Effector memory CD8-positive, alpha-beta T cell (primary cell): ENCODE measurements at regions not wholly inside any gene's neighbourhood (a gene's known extent, or its start where the extent isn't known, plus 50 kb on each side); places are given as distances from the start of the nearest gene placed in this dataset.

Experiments
- ATAC-seq: fragments of 150-1000 bp; cut with Tn5 transposase; replicated peaks from 2 replicates; pipeline ENCODE4 v1.10.0; 2021; ENCODE audit warnings: mild to moderate bottlenecking, moderate library complexity
- DNase-seq, 3 experiments: peaks; one replicate each; pipeline ENCODE4 v3.0.0; 2021
- H3K27ac Mint-ChIP-seq, 2 donors: one replicate each; pipeline ENCODE4 v1.8.0; 2022; ENCODE audit warnings: mild to moderate bottlenecking in 2 of 2, mixed read lengths in 2 of 2, moderate library complexity in 2 of 2
- H3K27me3 Mint-ChIP-seq, 2 donors: one replicate each; pipeline ENCODE4 v1.8.0; 2022; ENCODE audit warnings: mixed read lengths in 2 of 2
- H3K36me3 Mint-ChIP-seq: one replicate; pipeline ENCODE4 v1.8.0; 2022; ENCODE audit warnings: mild to moderate bottlenecking, moderate library complexity, mixed read lengths; ENCODE audit not compliant: insufficient read depth
- H3K4me1 Mint-ChIP-seq, 2 donors: one replicate each; pipeline ENCODE4 v1.8.0; 2022; ENCODE audit warnings: low read depth in 2 of 2, mixed read lengths in 2 of 2
- H3K4me3 Mint-ChIP-seq, 2 donors: one replicate each; pipeline ENCODE4 v1.8.0; 2022; ENCODE audit warnings: mild to moderate bottlenecking in 2 of 2, mixed read lengths in 2 of 2, moderate library complexity in 2 of 2
- H3K9me3 Mint-ChIP-seq, 2 donors: one replicate each; pipeline ENCODE4 v1.8.0; 2022; ENCODE audit warnings: mixed read lengths in 2 of 2

DNA sequence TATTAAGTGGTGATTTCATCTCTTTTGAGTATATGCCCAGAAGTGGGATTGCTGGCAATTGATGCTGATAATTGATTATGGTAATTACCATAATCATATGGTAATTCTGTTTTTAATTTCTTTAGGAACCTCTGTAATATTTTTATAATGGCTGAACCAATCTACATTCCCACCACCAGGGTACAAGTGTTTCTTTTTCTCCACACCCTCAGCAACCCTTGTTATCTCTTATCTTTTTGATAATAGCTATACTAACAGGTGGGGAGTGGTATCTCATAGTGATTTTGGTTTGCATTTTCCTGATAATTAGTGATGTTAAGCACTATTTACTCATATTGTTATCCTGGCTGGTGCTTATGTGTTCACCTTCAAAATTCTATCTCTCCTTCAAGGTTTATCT is 212.6 kb downstream of the FMR1NB start:
- ATAC-seq = no peak
- Mint-ChIP-seq H3K27me3 (no peaks in the 10 kb centered on the region), H3K9me3 (no peaks in the 10 kb centered on the region), H3K27ac (no peak overlapping the region), H3K4me1 (no peaks in the 10 kb centered on the region), H3K4me3 (no peak overlapping the region), H3K36me3 (no peaks in the 10 kb centered on the region)
- no peak for DNase-seq

DNA sequence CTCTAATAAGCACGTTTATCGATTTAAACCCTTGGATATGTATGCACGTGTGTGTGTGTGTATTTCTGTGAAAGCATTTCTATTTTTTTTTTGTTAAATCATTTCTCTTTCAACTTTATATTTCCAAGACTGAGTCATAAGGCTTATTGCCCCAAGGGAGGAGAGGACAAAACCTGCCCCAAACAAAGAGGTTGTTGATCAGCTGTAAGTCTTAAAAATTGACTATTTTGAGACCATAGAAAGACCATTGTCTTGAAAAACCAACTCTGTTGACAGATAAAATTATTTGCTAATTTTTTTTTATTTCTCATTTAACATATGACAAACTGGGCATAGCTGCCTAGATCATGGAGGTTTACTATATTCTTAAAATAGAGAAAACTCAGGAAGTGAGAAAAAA is 222.4 kb downstream of the FMR1NB start:
- Mint-ChIP-seq H3K4me3 (no peak overlapping the region), H3K27ac (no peak overlapping the region), H3K27me3 (no peaks in the 10 kb centered on the region), H3K9me3 (no peaks in the 10 kb centered on the region), H3K36me3 (no peaks in the 10 kb centered on the region), H3K4me1 (no peaks in the 10 kb centered on the region)
- ATAC-seq (no peak), DNase-seq (no peak)

DNA sequence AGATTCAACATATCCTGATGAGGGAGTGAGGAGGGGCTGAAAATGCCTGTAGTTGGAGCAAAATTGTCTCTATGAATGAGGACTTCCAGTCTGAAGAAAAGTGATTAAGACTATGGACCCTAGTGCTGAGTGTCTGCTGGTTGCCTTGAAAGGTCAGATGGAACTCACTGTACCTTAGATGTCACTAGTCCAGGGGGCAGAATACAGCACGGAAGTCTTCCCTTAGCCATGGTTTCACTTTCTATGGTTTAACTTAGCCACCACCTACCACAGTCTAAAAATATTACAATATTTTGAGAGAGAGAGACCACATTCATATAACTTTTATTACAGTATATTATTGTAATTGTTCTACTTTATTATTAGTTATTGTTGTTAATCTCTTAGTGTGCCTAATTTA is 223.1 kb downstream of the FMR1NB start:
- H3K27ac Mint-ChIP-seq = no peak overlapping the region

DNA sequence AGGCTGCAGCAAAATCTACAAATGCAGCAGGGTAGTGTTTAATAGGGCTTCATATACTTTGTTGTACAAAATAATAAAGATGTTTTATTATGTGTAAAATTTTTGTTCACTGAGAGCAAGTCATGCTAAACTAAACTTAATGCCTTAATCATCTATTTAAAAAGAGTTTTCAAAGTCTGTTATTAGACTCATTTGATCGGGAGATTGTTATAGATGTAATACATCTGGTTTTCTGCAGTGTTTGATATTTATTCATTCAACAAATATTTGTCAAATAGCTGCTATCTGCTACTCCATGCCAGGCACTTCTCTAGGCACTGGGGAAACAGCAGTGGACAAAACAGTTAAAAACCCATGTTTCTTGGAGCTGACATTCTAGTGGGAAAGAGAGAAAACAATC is 233.6 kb downstream of the FMR1NB start:
- no peak for ATAC-seq
- DNase-seq = no peak
- Mint-ChIP-seq H3K36me3 (no peaks in the 10 kb centered on the region), H3K27ac (no peak overlapping the region), H3K9me3 (no peaks in the 10 kb centered on the region), H3K27me3 (no peaks in the 10 kb centered on the region), H3K4me1 (no peaks in the 10 kb centered on the region), H3K4me3 (no peak overlapping the region)

More for the DNA sequence above, 223.1 kb downstream of the FMR1NB start:
- Mint-ChIP-seq H3K4me3 (no peak overlapping the region), H3K27me3 (no peaks in the 10 kb centered on the region), H3K9me3 (no peaks in the 10 kb centered on the region), H3K4me1 (no peaks in the 10 kb centered on the region), H3K36me3 (no peaks in the 10 kb centered on the region)
- ATAC-seq = no peak
- DNase-seq = no peak

DNA sequence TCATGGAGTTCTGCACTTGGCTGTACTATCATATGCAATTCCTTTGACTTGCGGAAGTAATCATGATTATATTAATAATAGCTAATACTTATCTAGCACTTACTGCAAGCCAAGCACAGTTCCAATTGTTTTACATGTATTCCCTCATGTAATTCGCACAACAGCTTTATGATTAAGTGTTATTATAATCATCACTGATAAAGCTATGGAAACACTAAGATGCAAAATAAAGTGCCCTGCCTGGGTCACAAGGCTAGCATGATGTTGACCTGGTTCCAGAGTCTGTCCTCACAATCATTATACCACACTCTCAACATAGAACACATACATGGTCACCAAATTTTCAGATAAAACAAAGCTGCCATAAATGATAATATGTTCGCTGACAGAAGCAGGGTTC is 234.6 kb downstream of the FMR1NB start:
- Mint-ChIP-seq H3K27ac (no peak overlapping the region), H3K27me3 (no peaks in the 10 kb centered on the region), H3K4me1 (no peaks in the 10 kb centered on the region), H3K4me3 (no peak overlapping the region), H3K9me3 (no peaks in the 10 kb centered on the region), H3K36me3 (no peaks in the 10 kb centered on the region)
- ATAC-seq (no peak), DNase-seq (no peak)

DNA sequence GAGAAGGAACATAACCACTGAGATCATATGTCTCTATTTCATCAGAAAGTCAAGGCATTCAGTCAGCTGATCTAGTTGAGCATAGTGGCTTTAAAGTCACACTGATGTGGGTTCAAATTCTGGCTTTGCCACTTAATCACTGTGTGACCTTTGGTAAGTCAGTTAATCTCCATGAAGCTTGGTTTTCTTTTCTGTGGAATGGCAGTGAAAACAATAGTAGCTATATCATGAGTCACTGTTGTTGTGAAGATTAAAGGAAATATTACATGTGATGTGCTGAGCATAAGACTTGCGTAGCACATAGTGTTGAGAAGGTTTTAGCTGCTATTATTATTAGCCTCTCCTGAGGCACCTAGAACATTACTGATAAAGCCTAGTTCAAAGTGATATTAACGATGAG is 242.2 kb downstream of the FMR1NB start:
- ATAC-seq = no peak
- DNase-seq = no peak
- no peak overlapping the region for H3K4me3 Mint-ChIP-seq

DNA sequence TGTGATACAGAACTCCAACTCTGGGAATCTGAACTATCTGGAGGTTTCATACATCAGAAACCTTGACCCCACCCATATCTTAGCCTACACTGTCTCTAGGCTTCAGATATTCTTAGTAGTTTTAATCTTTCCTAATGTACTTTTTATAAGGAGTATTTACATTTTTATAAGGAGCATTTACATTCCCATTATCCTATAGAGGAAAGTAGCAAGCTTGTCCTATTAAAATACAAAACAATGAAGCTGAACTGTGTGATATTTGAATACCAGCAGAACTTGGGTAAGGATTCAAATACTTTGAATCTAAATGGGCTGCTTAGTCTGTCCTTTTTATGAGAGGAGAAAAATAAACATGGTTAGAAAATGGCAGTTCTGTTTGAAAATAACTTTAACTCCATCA is 247.4 kb downstream of the FMR1NB start:
- Mint-ChIP-seq H3K27me3 (peaks cover 0 to 3% of the 10 kb centered on the region in 2 donors), H3K4me1 (no peaks in the 10 kb centered on the region), H3K27ac (no peak overlapping the region), H3K9me3 (peaks cover 0 to 2% of the 10 kb centered on the region in 2 donors), H3K4me3 (no peak overlapping the region), H3K36me3 (no peaks in the 10 kb centered on the region)
- DNase-seq (no peak), ATAC-seq (no peak)

More for the DNA sequence above, 242.2 kb downstream of the FMR1NB start:
- Mint-ChIP-seq H3K9me3 (no peaks in the 10 kb centered on the region), H3K4me1 (no peaks in the 10 kb centered on the region), H3K27me3 (no peaks in the 10 kb centered on the region), H3K36me3 (no peaks in the 10 kb centered on the region), H3K27ac (no peak overlapping the region)

DNA sequence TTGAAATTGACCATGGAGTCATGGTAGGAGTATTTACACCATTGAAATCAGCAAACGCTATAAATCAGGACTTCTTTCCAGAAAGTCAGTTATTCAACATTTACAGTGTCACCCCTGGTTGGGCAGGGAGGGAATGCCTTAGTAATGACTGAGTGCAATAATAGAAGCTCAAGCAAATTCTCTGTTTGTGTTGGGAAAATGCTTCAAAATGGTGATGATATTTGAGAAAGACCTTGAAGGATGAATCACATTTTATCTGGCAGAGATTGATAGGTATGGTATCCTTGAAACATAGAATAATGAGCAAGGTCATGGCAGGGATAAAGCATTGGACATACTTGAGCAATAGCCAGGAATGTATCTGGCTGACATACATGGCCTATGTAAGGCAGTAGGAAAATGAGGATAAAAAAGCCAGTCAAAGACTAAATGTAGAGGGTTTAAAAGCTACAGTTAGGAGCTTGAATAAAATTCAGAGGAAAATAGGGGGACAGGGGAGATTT is 248.7 kb downstream of the FMR1NB start:
- no peak for ATAC-seq
- Mint-ChIP-seq H3K4me1 (no peaks in the 10 kb centered on the region), H3K4me3 (no peak overlapping the region), H3K36me3 (no peaks in the 10 kb centered on the region), H3K27me3 (peaks cover 0 to 8% of the 10 kb centered on the region in 2 donors), H3K9me3 (peaks cover 0 to 2% of the 10 kb centered on the region in 2 donors), H3K27ac (no peak overlapping the region)
- DNase-seq = no peak

DNA sequence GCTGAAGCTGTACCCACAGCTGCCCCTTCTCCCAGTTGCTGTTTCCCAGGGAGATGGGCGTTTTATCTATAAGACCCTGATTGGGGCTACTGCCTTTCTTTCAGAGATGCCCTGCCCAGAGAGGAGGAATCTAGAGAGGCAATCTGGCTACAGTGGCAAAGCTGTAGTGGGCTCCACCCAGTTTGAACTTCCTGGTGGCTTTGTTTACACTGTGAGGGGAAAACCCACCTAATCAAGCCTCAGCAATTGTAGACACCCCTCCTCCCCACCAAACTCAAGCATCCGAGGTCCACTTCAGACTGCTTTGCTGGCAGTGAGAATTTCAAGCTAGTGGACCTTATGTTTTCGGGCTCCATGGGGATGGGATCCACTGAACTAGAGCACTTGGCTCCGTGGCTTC is 240.4 kb upstream of the AFF2 start:
- Mint-ChIP-seq H3K27me3 (no peaks in the 10 kb centered on the region), H3K4me3 (no peak overlapping the region)

DNA sequence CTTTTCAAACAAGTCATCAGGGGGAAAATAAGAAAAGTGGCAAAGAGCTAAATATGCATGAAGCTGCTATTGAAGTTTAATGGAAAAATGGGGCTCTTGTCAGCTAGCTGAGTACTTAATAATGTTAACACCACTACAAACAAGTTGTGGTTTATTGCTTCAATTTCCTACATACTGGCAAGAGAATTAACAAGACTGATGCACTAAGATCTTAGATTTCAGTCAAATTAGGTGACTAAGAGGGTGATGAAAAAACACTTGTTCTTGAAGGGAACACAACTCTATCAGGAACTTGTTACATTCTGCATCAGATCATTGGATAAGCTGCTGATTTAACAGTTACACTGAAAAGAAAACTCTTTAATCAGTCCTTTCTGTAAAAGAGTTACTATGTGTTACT is 234.6 kb upstream of the AFF2 start:
- DNase-seq = no peak
- peaks cover 0 to 7% of the 10 kb centered on the region in 2 donors for H3K9me3 Mint-ChIP-seq
- no peak overlapping the region for H3K27ac Mint-ChIP-seq
- no peaks in the 10 kb centered on the region for H3K36me3 Mint-ChIP-seq
- no peak for ATAC-seq
- H3K27me3 Mint-ChIP-seq = no peaks in the 10 kb centered on the region
- H3K4me1 Mint-ChIP-seq = no peaks in the 10 kb centered on the region
- no peak overlapping the region for H3K4me3 Mint-ChIP-seq

More for the DNA sequence above, 240.4 kb upstream of the AFF2 start:
- Mint-ChIP-seq H3K36me3 (no peaks in the 10 kb centered on the region), H3K27ac (no peak overlapping the region), H3K4me1 (peaks cover 0 to 2% of the 10 kb centered on the region in 2 donors), H3K9me3 (peaks cover 0 to 7% of the 10 kb centered on the region in 2 donors)
- no peak for ATAC-seq
- DNase-seq = no peak

DNA sequence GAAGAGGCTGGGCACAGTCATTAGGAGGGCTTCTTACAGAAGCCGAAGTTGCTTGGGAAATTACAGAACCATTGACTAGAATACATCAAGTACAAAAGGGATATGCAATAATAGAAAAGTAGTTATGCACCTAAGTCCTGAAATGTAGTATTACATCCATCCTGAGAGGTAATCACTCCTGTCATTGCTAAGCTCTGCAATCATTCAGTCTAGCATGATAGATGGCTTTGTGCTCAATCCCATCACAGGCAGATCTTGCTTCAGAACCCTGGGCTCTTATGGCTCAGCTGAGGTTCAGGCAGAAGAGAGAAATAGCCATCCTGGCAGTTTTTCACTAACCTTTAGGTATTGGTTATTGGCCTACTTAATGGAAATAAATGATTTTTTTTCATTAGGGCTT is 231.7 kb upstream of the AFF2 start:
- Mint-ChIP-seq H3K4me1 (no peaks in the 10 kb centered on the region), H3K4me3 (no peak overlapping the region), H3K36me3 (no peaks in the 10 kb centered on the region), H3K27ac (no peak overlapping the region), H3K27me3 (no peaks in the 10 kb centered on the region), H3K9me3 (no peaks in the 10 kb centered on the region)
- no peak for DNase-seq
- ATAC-seq = no peak

DNA sequence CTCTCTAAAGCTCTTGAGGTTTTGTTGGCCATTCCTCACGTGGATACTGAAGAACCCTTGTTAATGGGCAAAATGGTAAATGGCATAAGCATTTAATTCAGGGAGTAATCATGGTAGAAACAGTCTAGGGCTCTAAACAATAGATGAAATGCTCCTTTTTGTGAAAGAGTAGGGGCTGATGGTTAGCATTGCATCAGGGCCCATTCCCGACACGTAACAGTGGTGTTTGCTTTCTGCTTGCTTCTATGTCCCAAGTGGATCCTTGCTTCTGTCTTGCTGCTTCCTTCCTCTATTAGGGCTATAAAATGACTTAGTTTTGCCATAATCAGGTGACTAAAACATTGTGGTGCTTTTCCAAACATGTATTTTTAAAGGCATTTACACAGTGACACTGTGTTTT is 230.9 kb upstream of the AFF2 start:
- Mint-ChIP-seq H3K9me3 (no peaks in the 10 kb centered on the region), H3K4me3 (no peak overlapping the region)

DNA sequence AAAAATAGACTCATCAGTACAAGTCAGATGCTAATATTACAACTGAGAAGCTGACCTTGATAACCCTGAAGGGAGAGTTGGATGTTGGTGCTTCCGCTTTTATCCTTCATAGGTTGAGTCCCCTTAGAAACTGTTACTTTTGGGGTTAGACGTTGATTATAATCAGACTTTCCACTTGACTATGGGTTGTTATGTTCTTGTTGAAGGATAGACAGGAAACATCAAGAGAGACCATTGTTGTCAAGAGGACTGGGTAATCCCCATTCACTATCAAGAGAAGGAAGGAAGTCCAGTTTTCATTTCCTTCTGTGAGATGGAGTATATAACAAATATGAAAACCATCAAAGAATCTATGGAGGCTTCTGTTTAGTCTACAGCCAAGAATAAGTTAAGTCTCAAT is 229.9 kb upstream of the AFF2 start:
- Mint-ChIP-seq H3K4me1 (no peaks in the 10 kb centered on the region), H3K36me3 (no peaks in the 10 kb centered on the region), H3K9me3 (no peaks in the 10 kb centered on the region), H3K27ac (no peak overlapping the region), H3K4me3 (no peak overlapping the region), H3K27me3 (no peaks in the 10 kb centered on the region)
- DNase-seq (no peak), ATAC-seq (no peak)

More for the DNA sequence above, 230.9 kb upstream of the AFF2 start:
- Mint-ChIP-seq H3K27ac (no peak overlapping the region), H3K27me3 (no peaks in the 10 kb centered on the region), H3K36me3 (no peaks in the 10 kb centered on the region), H3K4me1 (no peaks in the 10 kb centered on the region)
- DNase-seq (no peak), ATAC-seq (no peak)

DNA sequence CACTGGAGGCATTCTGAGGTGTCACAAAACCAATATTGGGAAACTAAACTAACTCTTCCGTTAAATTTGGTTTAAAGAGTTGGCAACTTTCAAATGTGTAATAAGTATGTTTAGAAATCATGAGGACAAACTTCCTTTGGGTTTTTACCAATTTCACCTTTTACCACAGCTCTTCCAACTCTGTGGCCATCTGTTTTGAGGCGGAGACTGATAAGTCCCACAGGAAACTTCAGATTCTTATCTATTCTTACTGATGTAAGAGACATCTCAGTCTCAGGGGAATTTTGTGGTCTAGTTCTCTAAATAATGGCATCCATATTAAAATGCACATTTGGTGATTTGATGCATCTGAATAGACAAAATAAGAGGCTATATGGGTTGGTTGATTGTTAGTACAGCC is 229.2 kb upstream of the AFF2 start:
- no peaks in the 10 kb centered on the region for H3K9me3 Mint-ChIP-seq
- no peak for ATAC-seq
- H3K27me3 Mint-ChIP-seq = no peaks in the 10 kb centered on the region
- DNase-seq = no peak
- no peak overlapping the region for H3K27ac Mint-ChIP-seq
- H3K4me1 Mint-ChIP-seq = no peaks in the 10 kb centered on the region
- H3K36me3 Mint-ChIP-seq = no peaks in the 10 kb centered on the region
- H3K4me3 Mint-ChIP-seq = no peak overlapping the region

DNA sequence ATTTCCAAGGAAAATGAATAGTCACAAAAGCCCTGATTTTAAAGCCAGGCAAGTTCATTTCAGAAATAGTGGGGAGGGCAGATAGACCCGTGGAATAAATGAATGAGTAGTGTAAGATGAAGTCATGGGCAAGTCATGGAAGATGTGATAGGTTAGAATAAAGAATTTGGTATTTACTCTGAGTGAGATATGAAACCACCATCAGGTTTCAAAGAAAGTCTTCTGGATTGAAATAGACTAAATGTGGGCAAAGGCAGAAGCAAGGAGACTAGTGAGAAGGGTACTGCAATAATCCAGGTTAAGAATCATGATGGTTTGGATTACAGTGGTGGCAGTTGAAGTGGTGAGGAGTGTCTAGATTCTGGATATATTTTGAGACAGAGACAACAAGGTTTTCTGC is 218.5 kb upstream of the AFF2 start:
- Mint-ChIP-seq H3K36me3 (no peaks in the 10 kb centered on the region), H3K4me3 (no peak overlapping the region), H3K27ac (peak overlapping the region in 1 of 2 donors; percentile 28), H3K9me3 (no peaks in the 10 kb centered on the region), H3K4me1 (no peaks in the 10 kb centered on the region), H3K27me3 (no peaks in the 10 kb centered on the region)
- ATAC-seq = no peak
- DNase-seq = no peak
